ENCODE measurements at regions not wholly inside any gene's neighbourhood (a gene's known extent, or its start where the extent isn't known, plus 50 kb on each side); places are given as distances from the start of the nearest gene placed in this dataset.

GRCh38 chr2:126568734-126569133 lies 87.2 kb upstream of the GYPC start (continued):
- TF ChIP-seq ZNF331 (CRISPR knock-in tag; IDR thresholded peaks at IDR 0.05; ENCODE audit: low read depth) = no peak

DNA sequence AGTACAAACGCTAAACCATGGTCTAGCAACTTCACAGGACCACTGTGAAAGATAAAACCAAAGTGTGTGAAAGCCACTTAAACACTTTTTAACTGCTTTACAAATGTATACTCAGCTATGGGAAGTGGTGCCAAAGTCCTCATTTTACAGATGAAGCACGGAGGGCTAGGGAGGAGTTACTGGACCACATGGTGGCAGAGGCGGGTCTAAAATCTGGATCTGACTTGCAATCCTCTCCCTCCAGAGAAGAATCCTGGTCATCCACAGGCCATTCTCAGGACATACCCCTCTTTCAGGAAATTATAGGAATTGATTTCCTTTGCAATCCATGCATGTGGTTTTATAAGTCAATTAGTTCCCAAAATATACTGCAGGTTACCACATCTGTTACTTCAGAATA lies 84.6 kb upstream of the GYPC start:
- Histone ChIP-seq H3K36me3 (ENCODE audit: insufficient read depth) (no peaks in the 10 kb centered on the region), H3K27ac (ENCODE audit: low read depth) (no peak overlapping the region), H3K4me2 (no peak overlapping the region), H4K20me1 (replicated peaks; ENCODE audit: insufficient read depth) (no peaks in the 10 kb centered on the region), H3K79me2 (replicated peaks; ENCODE audit: insufficient read depth) (no peaks in the 10 kb centered on the region), H3K27me3 (ENCODE audit: insufficient read depth) (no peaks in the 10 kb centered on the region), H2AFZ (no peak overlapping the region), H3K4me1 (ENCODE audit: insufficient read depth) (no peaks in the 10 kb centered on the region), H3K4me3 (no peak overlapping the region), H3K9me2 (ENCODE audit: insufficient read depth) (0 out of 2 replicates have a peak, but pooled peaks cover 2% of the 10 kb centered on the region), H3F3A (replicated peaks; ENCODE audit: low read depth) (no peaks in the 10 kb centered on the region)
- Mint-ChIP-seq H3K4me3 (no peak overlapping the region), H3K36me3 (ENCODE audit: low read depth) (no peaks in the 10 kb centered on the region), H3K9me3 (no peaks in the 10 kb centered on the region; the same call in 2 of the 3 replicates), H3K27me3 (ENCODE audit: insufficient read depth, low read depth, poor library complexity) (no peaks in the 10 kb centered on the region), H3K4me1 (no peaks in the 10 kb centered on the region), H3K27ac (no peak overlapping the region)
- TF ChIP-seq JUNB (IDR thresholded peaks at IDR 0.05; ENCODE audit: unreplicated experiment) (no peak), CTCF (conservative IDR thresholded peaks at IDR 0.05; ENCODE audit: low read depth in 2 of 2) (0 out of 4 replicates have a peak, but pooled peaks of 1 of the 2 experiments have one; percentile 8)
- TF ChIP-seq, protein P1, sequence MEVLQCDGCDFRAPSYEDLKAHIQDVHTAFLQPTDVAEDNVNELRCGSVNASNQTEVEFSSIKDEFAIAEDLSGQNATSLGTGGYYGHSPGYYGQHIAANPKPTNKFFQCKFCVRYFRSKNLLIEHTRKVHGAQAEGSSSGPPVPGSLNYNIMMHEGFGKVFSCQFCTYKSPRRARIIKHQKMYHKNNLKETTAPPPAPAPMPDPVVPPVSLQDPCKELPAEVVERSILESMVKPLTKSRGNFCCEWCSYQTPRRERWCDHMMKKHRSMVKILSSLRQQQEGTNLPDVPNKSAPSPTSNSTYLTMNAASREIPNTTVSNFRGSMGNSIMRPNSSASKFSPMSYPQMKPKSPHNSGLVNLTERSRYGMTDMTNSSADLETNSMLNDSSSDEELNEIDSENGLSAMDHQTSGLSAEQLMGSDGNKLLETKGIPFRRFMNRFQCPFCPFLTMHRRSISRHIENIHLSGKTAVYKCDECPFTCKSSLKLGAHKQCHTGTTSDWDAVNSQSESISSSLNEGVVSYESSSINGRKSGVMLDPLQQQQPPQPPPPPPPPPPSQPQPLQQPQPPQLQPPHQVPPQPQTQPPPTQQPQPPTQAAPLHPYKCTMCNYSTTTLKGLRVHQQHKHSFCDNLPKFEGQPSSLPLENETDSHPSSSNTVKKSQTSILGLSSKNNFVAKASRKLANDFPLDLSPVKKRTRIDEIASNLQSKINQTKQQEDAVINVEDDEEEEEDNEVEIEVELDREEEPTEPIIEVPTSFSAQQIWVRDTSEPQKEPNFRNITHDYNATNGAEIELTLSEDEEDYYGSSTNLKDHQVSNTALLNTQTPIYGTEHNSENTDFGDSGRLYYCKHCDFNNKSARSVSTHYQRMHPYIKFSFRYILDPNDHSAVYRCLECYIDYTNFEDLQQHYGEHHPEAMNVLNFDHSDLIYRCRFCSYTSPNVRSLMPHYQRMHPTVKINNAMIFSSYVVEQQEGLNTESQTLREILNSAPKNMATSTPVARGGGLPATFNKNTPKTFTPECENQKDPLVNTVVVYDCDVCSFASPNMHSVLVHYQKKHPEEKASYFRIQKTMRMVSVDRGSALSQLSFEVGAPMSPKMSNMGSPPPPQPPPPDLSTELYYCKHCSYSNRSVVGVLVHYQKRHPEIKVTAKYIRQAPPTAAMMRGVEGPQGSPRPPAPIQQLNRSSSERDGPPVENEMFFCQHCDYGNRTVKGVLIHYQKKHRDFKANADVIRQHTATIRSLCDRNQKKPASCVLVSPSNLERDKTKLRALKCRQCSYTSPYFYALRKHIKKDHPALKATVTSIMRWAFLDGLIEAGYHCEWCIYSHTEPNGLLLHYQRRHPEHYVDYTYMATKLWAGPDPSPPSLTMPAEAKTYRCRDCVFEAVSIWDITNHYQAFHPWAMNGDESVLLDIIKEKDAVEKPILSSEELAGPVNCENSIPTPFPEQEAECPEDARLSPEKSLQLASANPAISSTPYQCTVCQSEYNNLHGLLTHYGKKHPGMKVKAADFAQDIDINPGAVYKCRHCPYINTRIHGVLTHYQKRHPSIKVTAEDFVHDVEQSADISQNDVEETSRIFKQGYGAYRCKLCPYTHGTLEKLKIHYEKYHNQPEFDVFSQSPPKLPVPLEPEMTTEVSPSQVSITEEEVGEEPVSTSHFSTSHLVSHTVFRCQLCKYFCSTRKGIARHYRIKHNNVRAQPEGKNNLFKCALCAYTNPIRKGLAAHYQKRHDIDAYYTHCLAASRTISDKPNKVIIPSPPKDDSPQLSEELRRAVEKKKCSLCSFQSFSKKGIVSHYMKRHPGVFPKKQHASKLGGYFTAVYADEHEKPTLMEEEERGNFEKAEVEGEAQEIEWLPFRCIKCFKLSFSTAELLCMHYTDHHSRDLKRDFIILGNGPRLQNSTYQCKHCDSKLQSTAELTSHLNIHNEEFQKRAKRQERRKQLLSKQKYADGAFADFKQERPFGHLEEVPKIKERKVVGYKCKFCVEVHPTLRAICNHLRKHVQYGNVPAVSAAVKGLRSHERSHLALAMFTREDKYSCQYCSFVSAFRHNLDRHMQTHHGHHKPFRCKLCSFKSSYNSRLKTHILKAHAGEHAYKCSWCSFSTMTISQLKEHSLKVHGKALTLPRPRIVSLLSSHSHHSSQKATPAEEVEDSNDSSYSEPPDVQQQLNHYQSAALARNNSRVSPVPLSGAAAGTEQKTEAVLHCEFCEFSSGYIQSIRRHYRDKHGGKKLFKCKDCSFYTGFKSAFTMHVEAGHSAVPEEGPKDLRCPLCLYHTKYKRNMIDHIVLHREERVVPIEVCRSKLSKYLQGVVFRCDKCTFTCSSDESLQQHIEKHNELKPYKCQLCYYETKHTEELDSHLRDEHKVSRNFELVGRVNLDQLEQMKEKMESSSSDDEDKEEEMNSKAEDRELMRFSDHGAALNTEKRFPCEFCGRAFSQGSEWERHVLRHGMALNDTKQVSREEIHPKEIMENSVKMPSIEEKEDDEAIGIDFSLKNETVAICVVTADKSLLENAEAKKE (CRISPR knock-in tag; IDR thresholded peaks at IDR 0.05) = no peak
- peak; percentile 55 for ATAC-seq
- DNase-seq (ENCODE audit: low spot score) = peak; percentile 11
